PC-9 (cell line): ENCODE measurements at regions not wholly inside any gene's neighbourhood (a gene's known extent, or its start where the extent isn't known, plus 50 kb on each side); places are given as distances from the start of the nearest gene placed in this dataset.

Experiments
- BruUV-seq: library from RNA; stranded (reverse); fragments of 400-500 nt; replicated peaks from 2 replicates; lab custom pipeline; 2021; lab: Mats Ljungman, UMichigan
- CTCF ChIA-PET: fragments of 300-600 bp; sonication (Branson Sonifier 250); formaldehyde crosslinking; loops from one replicate; lab custom pipeline; 2022; ENCODE audit warnings: antibody characterized with exemption; lab: Charles Lee
- POLR2A ChIA-PET: fragments of 300-600 bp; sonication (Branson Sonifier 250); formaldehyde crosslinking; loops from one replicate; lab custom pipeline; 2022; ENCODE audit warnings: antibody characterized with exemption; ENCODE audit not compliant: unreplicated experiment; lab: Charles Lee
- DNase-seq, 2 experiments: peaks; one replicate each; pipeline versions ENCODE4 v3.0.0 to v3.0.0-alpha.2; 2015 to 2022; ENCODE audit warnings: mixed read lengths in 1 of 2
- H2AFZ ChIP-seq: fragments of 200-600 bp; sonication (generic); 2 replicates; pipeline ENCODE4 v1.8.1; 2017; ENCODE audit warnings: antibody characterized with exemption
- H3F3A ChIP-seq: fragments of 200-600 bp; sonication (generic); 2 replicates; pipeline ENCODE4 v1.8.1; 2017; ENCODE audit warnings: antibody characterized with exemption, mild to moderate bottlenecking, low read depth; ENCODE audit not compliant: insufficient read depth
- H3K27ac ChIP-seq: fragments of 200-600 bp; sonication (generic); 2 replicates; pipeline ENCODE4 v1.6.1; 2016; ENCODE audit warnings: mixed run types
- H3K27me3 ChIP-seq: fragments of 200-600 bp; sonication (generic); 2 replicates; pipeline ENCODE4 v1.6.1; 2016; ENCODE audit warnings: low read depth, mixed run types; ENCODE audit not compliant: insufficient read depth
- H3K36me3 ChIP-seq: fragments of 200-600 bp; sonication (generic); 2 replicates; pipeline ENCODE4 v1.6.1; 2016; ENCODE audit warnings: low read depth, mixed run types
- H3K4me1 ChIP-seq: fragments of 200-600 bp; sonication (generic); replicated peaks from 2 replicates; pipeline ENCODE4 v1.6.1; 2016; ENCODE audit warnings: mixed run types; ENCODE audit not compliant: insufficient read depth
- H3K4me2 ChIP-seq: fragments of 200-600 bp; sonication (generic); 2 replicates; pipeline ENCODE4 v1.6.1; 2017; ENCODE audit warnings: mixed run types
- H3K4me3 ChIP-seq: fragments of 200-600 bp; sonication (generic); 2 replicates; pipeline ENCODE4 v1.6.1; 2016; ENCODE audit warnings: mixed run types
- H3K79me2 ChIP-seq: fragments of 200-600 bp; sonication (generic); 2 replicates; pipeline ENCODE4 v1.6.1; 2017; ENCODE audit warnings: low read depth, mixed run types
- H3K9me2 ChIP-seq: fragments of 200-600 bp; sonication (generic); 2 replicates; pipeline ENCODE4 v1.8.1; 2017; ENCODE audit warnings: mild to moderate bottlenecking; ENCODE audit not compliant: insufficient read depth
- H3K9me3 ChIP-seq: fragments of 200-600 bp; sonication (generic); 2 replicates; pipeline ENCODE4 v1.8.1; 2016; ENCODE audit warnings: low read depth; ENCODE audit not compliant: insufficient read depth
- H4K20me1 ChIP-seq: fragments of 200-600 bp; sonication (generic); 2 replicates; pipeline ENCODE4 v1.8.1; 2017; ENCODE audit not compliant: insufficient read depth
- CTCF ChIP-seq: fragments of 200-600 bp; sonication (generic); conservative IDR thresholded peaks from 2 replicates; pipeline ENCODE4 v1.6.1; 2017; ENCODE audit warnings: mixed run types, antibody characterized with exemption, mild to moderate bottlenecking, moderate library complexity
- EZH2 ChIP-seq: fragments of 200-600 bp; sonication (generic); IDR thresholded peaks from 2 replicates; pipeline ENCODE4 v1.8.0; 2017; ENCODE audit warnings: antibody characterized with exemption, low read depth
- intact Hi-C: fragments of 100-400 bp; cut with micrococcal nuclease; formaldehyde crosslinking; loops from one replicate; pipeline ENCODE4 v1.10.0; 2022; ENCODE audit not compliant: unreplicated experiment

- no TSS peak for BruUV-seq
- H2AFZ ChIP-seq: no peak overlapping the region
- peak overlapping the region; percentile 79 for H3K27ac ChIP-seq
- H3K27me3 ChIP-seq: no peaks in the 10 kb centered on the region
- ChIA-PET POLR2A (no interaction called here), CTCF (no interaction called here)
- no peak overlapping the region for H3K4me2 ChIP-seq
- no peaks in the 10 kb centered on the region for H3K9me3 ChIP-seq
- intact Hi-C loops: no loop called here
- DNase-seq: no peak
- H4K20me1 ChIP-seq: no peaks in the 10 kb centered on the region
- no peak overlapping the region for H3K4me3 ChIP-seq
- no peaks in the 10 kb centered on the region for H3K9me2 ChIP-seq
- peaks cover 61% of the 10 kb centered on the region for H3F3A ChIP-seq
- TF ChIP-seq EZH2 (no peak), CTCF (no peak)
- peaks cover 26% of the 10 kb centered on the region; the same call in 1 of the 2 replicates for H3K36me3 ChIP-seq
- peaks cover 52% of the 10 kb centered on the region for H3K4me1 ChIP-seq
- H3K79me2 ChIP-seq: peaks cover 60% of the 10 kb centered on the region
Measured at GRCh38 chr7:130922206-130923112, 188.5 kb upstream of the KLF14 start.

- no peaks in the 10 kb centered on the region for H3K9me3 ChIP-seq
- H3K79me2 ChIP-seq: peaks cover 62% of the 10 kb centered on the region
- no peaks in the 10 kb centered on the region for H3K27me3 ChIP-seq
- peak overlapping the region; percentile 79 for H3K27ac ChIP-seq
- H4K20me1 ChIP-seq: no peaks in the 10 kb centered on the region
- H3F3A ChIP-seq: peaks cover 54% of the 10 kb centered on the region
- ChIA-PET CTCF (no interaction called here), POLR2A (no interaction called here)
- BruUV-seq: no TSS peak
- no peak for DNase-seq
- intact Hi-C loops: no loop called here
- H3K36me3 ChIP-seq: peaks cover 26% of the 10 kb centered on the region; the same call in 1 of the 2 replicates
- H3K4me1 ChIP-seq: peaks cover 43% of the 10 kb centered on the region
- no peaks in the 10 kb centered on the region for H3K9me2 ChIP-seq
- no peak overlapping the region for H3K4me3 ChIP-seq
- no peak for TF ChIP-seq EZH2
- TF ChIP-seq CTCF: no peak
- H3K4me2 ChIP-seq: no peak overlapping the region
- H2AFZ ChIP-seq: no peak overlapping the region
Measured at GRCh38 chr7:130923365-130923764, 189.4 kb upstream of the KLF14 start.

- BruUV-seq: no TSS peak
- DNase-seq: no peak
- intact Hi-C loops: no loop called here
- peaks cover 23% of the 10 kb centered on the region; the same call in 1 of the 2 replicates for H3K36me3 ChIP-seq
- H3K27ac ChIP-seq: peak overlapping the region; percentile 79
- no peak for TF ChIP-seq EZH2
- no peak for TF ChIP-seq CTCF
- H3K9me3 ChIP-seq: no peaks in the 10 kb centered on the region
- H4K20me1 ChIP-seq: no peaks in the 10 kb centered on the region
- POLR2A ChIA-PET: no interaction called here
- no peak overlapping the region for H2AFZ ChIP-seq
- CTCF ChIA-PET: no interaction called here
- H3K4me3 ChIP-seq: no peak overlapping the region
- H3K9me2 ChIP-seq: no peaks in the 10 kb centered on the region
- H3K27me3 ChIP-seq: no peaks in the 10 kb centered on the region
- peaks cover 59% of the 10 kb centered on the region for H3K79me2 ChIP-seq
- no peak overlapping the region for H3K4me2 ChIP-seq
- peaks cover 37% of the 10 kb centered on the region for H3K4me1 ChIP-seq
- H3F3A ChIP-seq: peaks cover 49% of the 10 kb centered on the region
Measured at GRCh38 chr7:130923930-130924329, 189.9 kb upstream of the KLF14 start.
